SK-N-SH (cell line): ENCODE measurements at regions not wholly inside any gene's neighbourhood (a gene's known extent, or its start where the extent isn't known, plus 50 kb on each side); places are given as distances from the start of the nearest gene placed in this dataset.

ENCODE experiments used
- POLR2AphosphoS5 ChIP-seq: IDR thresholded peaks from 2 replicates; pipeline ENCODE4 v1.6.1; 2012; ENCODE audit warnings: low read depth, low read length
- SMC3 ChIP-seq: IDR thresholded peaks from 2 replicates; pipeline ENCODE4 v1.6.1; 2012; ENCODE audit warnings: low read depth, low read length, improper control_type of control experiment
- YY1 ChIP-seq: IDR thresholded peaks from 2 replicates; pipeline ENCODE4 v1.4.0; 2012; ENCODE audit warnings: low read depth, mild to moderate bottlenecking

- TF ChIP-seq POLR2AphosphoS5 (no peak), SMC3 (no peak), YY1 (no peak)
These were observed 294.5 kb upstream of the CDIN1 start for GRCh38 chr15:36284911-36285310.
